ACC112 (cell line): ENCODE measurements at regions not wholly inside any gene's neighbourhood (a gene's known extent, or its start where the extent isn't known, plus 50 kb on each side); places are given as distances from the start of the nearest gene placed in this dataset.

Experiments used
- H2AFZ ChIP-seq: fragments of 200-600 bp; sonication (generic); one replicate; pipeline ENCODE4 v1.6.0; 2017; ENCODE audit warnings: antibody characterized with exemption, low read length; ENCODE audit not compliant: unreplicated experiment
- H3K27ac ChIP-seq: fragments of 200-600 bp; sonication (generic); 2 replicates; pipeline ENCODE4 v1.5.1; 2014; ENCODE audit warnings: low read depth, mild to moderate bottlenecking, antibody characterized with exemption, low read length, moderate library complexity
- H3K27me3 ChIP-seq: fragments of 200-600 bp; sonication (generic); 2 replicates; pipeline ENCODE4 v1.6.1; 2014; ENCODE audit warnings: mild to moderate bottlenecking, antibody characterized with exemption, low read length, moderate library complexity, mixed read lengths; ENCODE audit not compliant: insufficient read depth
- H3K36me3 ChIP-seq: fragments of 200-600 bp; sonication (generic); 2 replicates; pipeline ENCODE4 v1.6.1; 2016; ENCODE audit warnings: mild to moderate bottlenecking, antibody characterized with exemption, low read length, moderate library complexity, mixed read lengths; ENCODE audit not compliant: insufficient read depth
- H3K4me1 ChIP-seq: fragments of 200-600 bp; sonication (generic); one replicate; pipeline ENCODE4 v1.6.1; 2016; ENCODE audit warnings: low read length, mixed read lengths; ENCODE audit not compliant: insufficient read depth, unreplicated experiment, control insufficient read depth
- H3K4me3 ChIP-seq: fragments of 200-600 bp; sonication (generic); 2 replicates; pipeline ENCODE4 v1.5.1; 2014; ENCODE audit warnings: mild to moderate bottlenecking, low read depth, low read length
- H3K79me2 ChIP-seq: fragments of 200-600 bp; sonication (generic); one replicate; pipeline ENCODE4 v1.6.0; 2016; ENCODE audit warnings: low read length; ENCODE audit not compliant: control insufficient read depth, unreplicated experiment, insufficient read depth

- H3K4me1 ChIP-seq, result no peaks in the 10 kb centered on the region
- H3K27ac ChIP-seq, result no peak overlapping the region
- no peak overlapping the region for H3K4me3 ChIP-seq
- no peaks in the 10 kb centered on the region for H3K36me3 ChIP-seq
- H2AFZ ChIP-seq, result no peak overlapping the region
- no peaks in the 10 kb centered on the region for H3K79me2 ChIP-seq
- no peaks in the 10 kb centered on the region for H3K27me3 ChIP-seq
Measured at GRCh38 chr14:87635442-87635841, 357.5 kb downstream of the GALC start.

GRCh38 chr14:87632796-87633195 is 360.2 kb downstream of the GALC start:
- no peak overlapping the region for H3K4me3 ChIP-seq
- no peaks in the 10 kb centered on the region for H3K27me3 ChIP-seq
- no peaks in the 10 kb centered on the region for H3K79me2 ChIP-seq
- no peak overlapping the region for H2AFZ ChIP-seq
- H3K27ac ChIP-seq, result no peak overlapping the region
- no peaks in the 10 kb centered on the region for H3K4me1 ChIP-seq
- H3K36me3 ChIP-seq, result no peaks in the 10 kb centered on the region

GRCh38 chr14:87630846-87631245 is 362.1 kb downstream of the GALC start:
- Histone ChIP-seq H3K4me3 (no peak overlapping the region), H3K79me2 (no peaks in the 10 kb centered on the region), H3K4me1 (no peaks in the 10 kb centered on the region), H3K36me3 (no peaks in the 10 kb centered on the region), H2AFZ (no peak overlapping the region), H3K27ac (no peak overlapping the region), H3K27me3 (no peaks in the 10 kb centered on the region)

- Histone ChIP-seq H3K79me2 (no peaks in the 10 kb centered on the region), H3K4me3 (no peak overlapping the region), H2AFZ (no peak overlapping the region), H3K27ac (no peak overlapping the region), H3K27me3 (no peaks in the 10 kb centered on the region), H3K36me3 (no peaks in the 10 kb centered on the region), H3K4me1 (no peaks in the 10 kb centered on the region)
Measured at GRCh38 chr14:87629788-87630187, 363.2 kb downstream of the GALC start.

GRCh38 chr14:87628780-87629179 is 364.2 kb downstream of the GALC start:
- Histone ChIP-seq H2AFZ (no peak overlapping the region), H3K27ac (no peak overlapping the region), H3K79me2 (no peaks in the 10 kb centered on the region), H3K36me3 (no peaks in the 10 kb centered on the region), H3K27me3 (no peaks in the 10 kb centered on the region), H3K4me3 (no peak overlapping the region), H3K4me1 (no peaks in the 10 kb centered on the region)

- no peak overlapping the region for H2AFZ ChIP-seq
- H3K79me2 ChIP-seq, result no peaks in the 10 kb centered on the region
- no peaks in the 10 kb centered on the region for H3K27me3 ChIP-seq
- no peaks in the 10 kb centered on the region for H3K4me1 ChIP-seq
- H3K4me3 ChIP-seq, result no peak overlapping the region
- H3K36me3 ChIP-seq, result no peaks in the 10 kb centered on the region
- H3K27ac ChIP-seq, result no peak overlapping the region
Measured at GRCh38 chr14:87628129-87628528, 364.9 kb downstream of the GALC start.

- H3K4me1 ChIP-seq, result no peaks in the 10 kb centered on the region
- no peak overlapping the region for H3K27ac ChIP-seq
- H3K79me2 ChIP-seq, result no peaks in the 10 kb centered on the region
- H3K36me3 ChIP-seq, result no peaks in the 10 kb centered on the region
- no peak overlapping the region for H3K4me3 ChIP-seq
- H2AFZ ChIP-seq, result no peak overlapping the region
- H3K27me3 ChIP-seq, result no peaks in the 10 kb centered on the region
Measured at GRCh38 chr14:87626266-87626665, 366.7 kb downstream of the GALC start.

- no peak overlapping the region for H3K4me3 ChIP-seq
- H3K79me2 ChIP-seq, result no peaks in the 10 kb centered on the region
- no peaks in the 10 kb centered on the region for H3K36me3 ChIP-seq
- no peaks in the 10 kb centered on the region for H3K4me1 ChIP-seq
- H3K27me3 ChIP-seq, result no peaks in the 10 kb centered on the region
- H3K27ac ChIP-seq, result no peak overlapping the region
- H2AFZ ChIP-seq, result no peak overlapping the region
Measured at GRCh38 chr14:87623616-87624015, 369.4 kb downstream of the GALC start.

- Histone ChIP-seq H3K27ac (no peak overlapping the region), H3K4me3 (no peak overlapping the region), H3K36me3 (no peaks in the 10 kb centered on the region), H2AFZ (no peak overlapping the region), H3K79me2 (no peaks in the 10 kb centered on the region), H3K27me3 (no peaks in the 10 kb centered on the region), H3K4me1 (no peaks in the 10 kb centered on the region)
Measured at GRCh38 chr14:87617079-87617478, 375.9 kb downstream of the GALC start.

GRCh38 chr14:87615822-87616679 is 376.9 kb downstream of the GALC start:
- H3K79me2 ChIP-seq, result no peaks in the 10 kb centered on the region
- no peaks in the 10 kb centered on the region for H3K27me3 ChIP-seq
- no peaks in the 10 kb centered on the region for H3K36me3 ChIP-seq
- H3K27ac ChIP-seq, result no peak overlapping the region
- H2AFZ ChIP-seq, result no peak overlapping the region
- no peak overlapping the region for H3K4me3 ChIP-seq
- no peaks in the 10 kb centered on the region for H3K4me1 ChIP-seq

- no peak overlapping the region for H3K27ac ChIP-seq
- no peaks in the 10 kb centered on the region for H3K27me3 ChIP-seq
- no peak overlapping the region for H2AFZ ChIP-seq
- H3K4me1 ChIP-seq, result no peaks in the 10 kb centered on the region
- no peak overlapping the region for H3K4me3 ChIP-seq
- H3K36me3 ChIP-seq, result no peaks in the 10 kb centered on the region
- no peaks in the 10 kb centered on the region for H3K79me2 ChIP-seq
Measured at GRCh38 chr14:87615047-87615446, 377.9 kb downstream of the GALC start.
